ENCODE measurements at regions not wholly inside any gene's neighbourhood (a gene's known extent, or its start where the extent isn't known, plus 50 kb on each side); places are given as distances from the start of the nearest gene placed in this dataset.
"Not testable (repeated sequence)": the region's sequence is repeated elsewhere in the genome, so short reads cannot be mapped to it uniquely, and the experiment has no call there.

DNA sequence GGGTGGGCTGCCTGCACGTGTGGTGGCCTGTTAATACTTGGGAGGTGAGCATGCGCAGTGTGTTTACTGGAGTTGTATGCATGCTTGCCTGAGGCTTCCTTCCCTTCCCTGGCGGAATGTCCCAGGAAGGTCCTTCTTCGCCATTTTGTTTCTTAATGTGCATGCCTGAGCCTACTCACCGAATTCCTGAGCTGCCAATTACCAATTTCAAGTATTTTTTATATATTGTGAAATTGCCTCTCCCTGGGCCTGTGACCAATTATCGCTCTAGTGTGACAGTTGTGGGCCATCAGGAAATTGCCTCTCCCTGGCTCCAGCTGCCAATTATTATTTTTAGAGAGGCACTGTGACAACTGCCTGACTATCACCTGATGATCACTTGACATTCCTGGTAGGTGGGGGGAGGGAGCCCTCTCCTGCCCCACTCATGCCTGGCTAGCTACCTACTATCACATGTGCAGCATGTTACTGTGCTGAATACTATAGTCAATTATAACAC is 70.0 kb downstream of the FAM50B start:
- no peaks in the 10 kb centered on the region for H3K27me3 ChIP-seq
- peak overlapping the region; percentile 80 to 86 (median 83) for H3K27ac ChIP-seq
- in situ Hi-C loops (cut with MboI; ENCODE audit: low sequenced_read_pairs in 4 of 4): no loop called here
- no peak for TF ChIP-seq POLR2A (IDR thresholded peaks at IDR 0.05)
- TF ChIP-seq, protein P1, sequence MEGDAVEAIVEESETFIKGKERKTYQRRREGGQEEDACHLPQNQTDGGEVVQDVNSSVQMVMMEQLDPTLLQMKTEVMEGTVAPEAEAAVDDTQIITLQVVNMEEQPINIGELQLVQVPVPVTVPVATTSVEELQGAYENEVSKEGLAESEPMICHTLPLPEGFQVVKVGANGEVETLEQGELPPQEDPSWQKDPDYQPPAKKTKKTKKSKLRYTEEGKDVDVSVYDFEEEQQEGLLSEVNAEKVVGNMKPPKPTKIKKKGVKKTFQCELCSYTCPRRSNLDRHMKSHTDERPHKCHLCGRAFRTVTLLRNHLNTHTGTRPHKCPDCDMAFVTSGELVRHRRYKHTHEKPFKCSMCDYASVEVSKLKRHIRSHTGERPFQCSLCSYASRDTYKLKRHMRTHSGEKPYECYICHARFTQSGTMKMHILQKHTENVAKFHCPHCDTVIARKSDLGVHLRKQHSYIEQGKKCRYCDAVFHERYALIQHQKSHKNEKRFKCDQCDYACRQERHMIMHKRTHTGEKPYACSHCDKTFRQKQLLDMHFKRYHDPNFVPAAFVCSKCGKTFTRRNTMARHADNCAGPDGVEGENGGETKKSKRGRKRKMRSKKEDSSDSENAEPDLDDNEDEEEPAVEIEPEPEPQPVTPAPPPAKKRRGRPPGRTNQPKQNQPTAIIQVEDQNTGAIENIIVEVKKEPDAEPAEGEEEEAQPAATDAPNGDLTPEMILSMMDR (IDR thresholded peaks at IDR 0.05 in 4 of 5, conservative IDR thresholded peaks at IDR 0.05 in 1 of 5): peak in 2 of 5 experiments; percentile 22 to 47
- DNase-seq (peak; percentile 80 to 90), ATAC-seq (peak; percentile 94)
- H3K9me3 ChIP-seq: no peaks in the 10 kb centered on the region
- H3K4me1 ChIP-seq: peaks cover 17 to 25% of the 10 kb centered on the region in 2 donors
- H3K36me3 ChIP-seq: no peaks in the 10 kb centered on the region
- no peak overlapping the region for H3K4me3 ChIP-seq
- intact Hi-C loops (cut with DNase I; ENCODE audit: low total_unique reads): loop anchor here (10.0 kb wide), 2 partner anchors 574 to 1074 kb away; partner anchors contain the start of gene SERPINB1

DNA sequence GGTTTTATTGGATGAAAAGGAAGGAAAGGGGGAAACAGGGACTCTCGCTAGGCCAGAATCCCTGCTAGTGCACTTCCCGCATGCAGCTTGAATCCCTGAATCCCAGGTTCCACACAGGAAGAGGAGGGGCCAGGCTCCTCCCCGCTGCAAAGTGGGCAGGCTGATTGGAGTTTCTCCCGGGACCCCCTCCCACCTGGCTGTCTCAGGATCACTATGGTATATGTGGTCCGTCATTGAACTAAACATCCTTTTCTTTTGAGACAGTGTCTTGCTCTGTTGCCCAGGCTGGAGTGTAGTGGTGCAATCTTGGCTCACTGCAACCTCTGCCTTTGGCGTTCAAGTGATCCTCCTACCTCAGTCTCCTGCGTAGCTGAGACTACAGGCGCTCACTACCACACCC is 70.7 kb downstream of the FAM50B start:
- TF ChIP-seq POLR2A (IDR thresholded peaks at IDR 0.05): no peak
- TF ChIP-seq, protein P1 (IDR thresholded peaks at IDR 0.05 in 4 of 5, conservative IDR thresholded peaks at IDR 0.05 in 1 of 5): no peak
- Histone ChIP-seq H3K9me3 (no peaks in the 10 kb centered on the region), H3K4me1 (peaks cover 20 to 22% of the 10 kb centered on the region in 2 donors), H3K27ac (peak overlapping the region; percentile 76 to 86 (median 81)), H3K36me3 (no peaks in the 10 kb centered on the region), H3K4me3 (no peak overlapping the region), H3K27me3 (no peaks in the 10 kb centered on the region)
- intact Hi-C loops (cut with DNase I; ENCODE audit: low total_unique reads) (loop anchor here (10.0 kb wide), 2 partner anchors 575 to 1075 kb away; partner anchors contain the start of gene SERPINB1), in situ Hi-C loops (cut with MboI; ENCODE audit: low sequenced_read_pairs in 4 of 4) (no loop called here)
- DNase-seq (peak in 1 of 2 donors; percentile 11), ATAC-seq (no peak)

DNA sequence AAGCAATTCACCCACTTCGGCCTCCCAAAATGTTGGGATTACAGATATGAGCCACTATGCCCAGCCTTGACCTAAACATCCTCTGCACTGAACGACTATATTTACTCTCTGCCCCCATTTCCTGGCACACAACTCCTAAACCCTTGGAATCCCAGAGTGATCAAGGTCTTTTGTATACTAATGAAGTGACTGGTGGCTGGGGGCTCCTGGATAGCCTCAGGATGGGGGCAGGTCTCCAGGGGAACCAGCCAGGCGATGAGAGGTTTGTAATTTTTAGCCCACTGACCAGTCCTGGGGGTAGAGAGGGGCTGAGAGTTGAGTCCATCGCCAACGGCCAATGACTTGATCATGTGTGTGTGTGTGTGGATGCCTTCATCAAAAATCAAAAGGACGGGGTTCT is 71.1 kb downstream of the FAM50B start:
- ATAC-seq: no peak
- in situ Hi-C loops (cut with MboI; ENCODE audit: low sequenced_read_pairs in 4 of 4) (no loop called here), intact Hi-C loops (cut with DNase I; ENCODE audit: low total_unique reads) (no loop called here)
- no peaks in the 10 kb centered on the region for H3K36me3 ChIP-seq
- peak overlapping the region; percentile 76 to 86 (median 81) for H3K27ac ChIP-seq
- TF ChIP-seq, protein P1 (IDR thresholded peaks at IDR 0.05 in 4 of 5, conservative IDR thresholded peaks at IDR 0.05 in 1 of 5): no peak
- TF ChIP-seq POLR2A (IDR thresholded peaks at IDR 0.05): no peak
- no peaks in the 10 kb centered on the region for H3K9me3 ChIP-seq
- H3K27me3 ChIP-seq: no peaks in the 10 kb centered on the region
- H3K4me3 ChIP-seq: no peak overlapping the region
- H3K4me1 ChIP-seq: peaks cover 20 to 22% of the 10 kb centered on the region in 2 donors
- no peak for DNase-seq

DNA sequence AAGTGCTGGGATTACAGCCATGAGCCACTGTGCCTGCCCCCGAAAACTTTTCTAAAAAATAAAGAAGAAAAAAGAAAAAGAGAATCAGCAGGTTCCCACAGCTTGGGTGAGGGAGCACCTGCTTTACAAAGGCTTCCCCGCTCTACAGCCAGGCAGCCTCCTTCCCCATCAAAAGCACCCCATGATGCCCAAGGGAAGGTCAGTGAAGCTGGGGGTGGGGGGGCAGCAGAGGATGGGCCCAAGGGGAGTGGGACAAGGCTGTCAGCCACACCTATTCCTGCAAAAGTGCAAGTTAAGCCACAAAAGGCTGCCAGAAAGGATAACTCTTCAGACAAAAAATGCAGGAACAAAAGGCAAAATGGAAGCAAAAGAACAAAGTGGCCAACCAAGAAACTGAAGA is 72.5 kb downstream of the FAM50B start:
- DNase-seq (no peak), ATAC-seq (no peak)
- no peak overlapping the region for H3K27ac ChIP-seq
- intact Hi-C loops (cut with DNase I; ENCODE audit: low total_unique reads) (no loop called here), in situ Hi-C loops (cut with MboI; ENCODE audit: low sequenced_read_pairs in 4 of 4) (no loop called here)
- peaks cover 20 to 22% of the 10 kb centered on the region in 2 donors for H3K4me1 ChIP-seq
- TF ChIP-seq, protein P1 (IDR thresholded peaks at IDR 0.05 in 4 of 5, conservative IDR thresholded peaks at IDR 0.05 in 1 of 5): no peak
- TF ChIP-seq POLR2A (IDR thresholded peaks at IDR 0.05): no peak
- no peaks in the 10 kb centered on the region for H3K9me3 ChIP-seq
- H3K27me3 ChIP-seq: no peaks in the 10 kb centered on the region
- no peaks in the 10 kb centered on the region for H3K36me3 ChIP-seq
- H3K4me3 ChIP-seq: no peak overlapping the region

DNA sequence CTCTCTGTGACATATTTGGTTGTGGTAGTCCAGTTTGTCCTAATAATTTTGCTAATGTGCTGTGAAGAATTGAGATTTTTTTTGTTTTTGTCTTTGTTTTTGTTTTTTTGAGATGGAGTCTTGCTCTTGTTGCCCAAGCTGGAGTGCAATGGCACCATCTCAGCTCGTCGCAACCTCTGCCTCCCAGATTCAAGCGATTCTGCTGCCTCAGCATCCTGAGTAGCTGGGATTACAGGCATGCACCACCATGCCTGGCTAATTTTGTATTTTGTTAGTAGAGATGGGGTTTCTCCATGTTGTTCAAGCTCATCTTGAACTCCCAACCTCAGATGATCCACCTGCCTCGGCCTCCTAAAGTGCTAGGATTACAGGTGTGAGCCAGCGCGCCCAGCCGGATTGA is 73.4 kb downstream of the FAM50B start:
- H3K4me1 ChIP-seq: peaks cover 24 to 28% of the 10 kb centered on the region in 2 donors
- ATAC-seq; H3K27ac ChIP-seq; DNase-seq; H3K36me3 ChIP-seq; H3K9me3 ChIP-seq; H3K4me3 ChIP-seq; H3K27me3 ChIP-seq; intact Hi-C loops (cut with DNase I; ENCODE audit: low total_unique reads); in situ Hi-C loops (cut with MboI; ENCODE audit: low sequenced_read_pairs in 4 of 4): not testable (repeated sequence)

DNA sequence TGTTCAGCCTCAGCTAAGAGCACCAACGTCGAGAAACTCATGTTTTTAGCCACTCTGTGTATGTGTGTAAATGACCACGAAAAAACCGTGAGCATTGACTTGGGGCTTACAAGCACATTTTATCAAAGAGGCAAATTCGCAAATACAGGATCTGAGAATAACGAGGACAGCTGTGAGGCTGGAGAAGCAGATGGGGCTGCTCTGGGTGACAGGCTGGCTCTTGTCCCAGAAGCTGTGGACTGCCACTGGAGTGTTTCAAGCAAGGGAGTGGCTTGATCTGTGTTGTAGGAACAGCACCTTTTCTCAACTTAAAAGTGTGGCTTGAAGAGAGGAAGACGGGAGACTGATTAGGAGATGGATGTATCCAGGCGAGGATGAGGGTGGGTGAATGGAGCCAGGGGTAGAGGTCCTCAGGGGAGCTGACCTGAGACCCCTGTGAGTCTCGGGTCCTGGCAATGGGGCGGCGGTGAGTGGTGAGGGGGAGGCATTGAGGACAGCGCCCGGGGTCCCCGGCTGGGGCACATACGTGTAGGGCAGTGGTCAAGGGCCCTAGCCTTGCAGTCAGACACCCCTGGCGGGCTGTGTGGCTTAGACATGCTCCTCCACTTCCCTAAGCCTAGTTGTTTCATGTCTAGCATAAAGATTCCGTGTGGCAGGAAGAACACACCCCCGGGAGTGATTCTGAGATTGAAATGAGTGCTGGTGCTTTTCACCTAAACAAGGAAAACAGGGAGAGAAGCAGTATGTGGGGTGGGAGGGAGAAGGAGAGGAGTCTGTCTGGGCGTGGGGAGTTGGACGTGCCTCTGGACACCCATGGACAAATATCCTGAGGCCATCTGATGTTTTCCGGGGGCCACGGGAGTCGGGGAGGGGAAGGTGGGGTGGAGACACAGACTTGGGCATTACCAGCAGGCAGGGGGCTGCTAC is 76.3 kb downstream of the FAM50B start:
- peaks cover 22 to 24% of the 10 kb centered on the region in 2 donors for H3K4me1 ChIP-seq
- H3K27me3 ChIP-seq; H3K36me3 ChIP-seq; intact Hi-C loops (cut with DNase I; ENCODE audit: low total_unique reads); in situ Hi-C loops (cut with MboI; ENCODE audit: low sequenced_read_pairs in 4 of 4); DNase-seq; H3K9me3 ChIP-seq; H3K4me3 ChIP-seq: not testable (repeated sequence)
- H3K27ac ChIP-seq: peak overlapping the region; percentile 13 to 74 (median 32)
- peak in 1 of 2 donors; percentile 20 for ATAC-seq
